HFF-Myc (cell line): ENCODE measurements at regions not wholly inside any gene's neighbourhood (a gene's known extent, or its start where the extent isn't known, plus 50 kb on each side); places are given as distances from the start of the nearest gene placed in this dataset.
A peak's percentile ranks its signal among the peaks of the same experiment; 100 is the strongest.
"Not testable (repeated sequence)": the region's sequence is repeated elsewhere in the genome, so short reads cannot be mapped to it uniquely, and the experiment has no call there.

ENCODE experiments used
- DNase-seq: peaks from one replicate; pipeline ENCODE4 v3.0.0-alpha.2; 2011; ENCODE audit warnings: low read depth; ENCODE audit errors: extremely low read depth
- H3K4me3 ChIP-seq: replicated peaks from 2 replicates; pipeline ENCODE4 v1.5.1; 2011; ENCODE audit warnings: low read depth, mild to moderate bottlenecking, control low read depth, low read length
- TF ChIP-seq, protein P1 (sequence below): IDR thresholded peaks from 2 replicates; pipeline ENCODE4 v1.5.1; 2012; ENCODE audit warnings: mild to moderate bottlenecking, low read depth, low read length, control low read depth; ENCODE audit errors: missing control alignments

- TF ChIP-seq, protein P1, sequence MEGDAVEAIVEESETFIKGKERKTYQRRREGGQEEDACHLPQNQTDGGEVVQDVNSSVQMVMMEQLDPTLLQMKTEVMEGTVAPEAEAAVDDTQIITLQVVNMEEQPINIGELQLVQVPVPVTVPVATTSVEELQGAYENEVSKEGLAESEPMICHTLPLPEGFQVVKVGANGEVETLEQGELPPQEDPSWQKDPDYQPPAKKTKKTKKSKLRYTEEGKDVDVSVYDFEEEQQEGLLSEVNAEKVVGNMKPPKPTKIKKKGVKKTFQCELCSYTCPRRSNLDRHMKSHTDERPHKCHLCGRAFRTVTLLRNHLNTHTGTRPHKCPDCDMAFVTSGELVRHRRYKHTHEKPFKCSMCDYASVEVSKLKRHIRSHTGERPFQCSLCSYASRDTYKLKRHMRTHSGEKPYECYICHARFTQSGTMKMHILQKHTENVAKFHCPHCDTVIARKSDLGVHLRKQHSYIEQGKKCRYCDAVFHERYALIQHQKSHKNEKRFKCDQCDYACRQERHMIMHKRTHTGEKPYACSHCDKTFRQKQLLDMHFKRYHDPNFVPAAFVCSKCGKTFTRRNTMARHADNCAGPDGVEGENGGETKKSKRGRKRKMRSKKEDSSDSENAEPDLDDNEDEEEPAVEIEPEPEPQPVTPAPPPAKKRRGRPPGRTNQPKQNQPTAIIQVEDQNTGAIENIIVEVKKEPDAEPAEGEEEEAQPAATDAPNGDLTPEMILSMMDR, result no peak
- DNase-seq, result no peak
- no peak overlapping the region for H3K4me3 ChIP-seq
These were observed 77.0 kb downstream of the CCDC71L start for GRCh38 chr7:106583706-106584690.

- no peak overlapping the region for H3K4me3 ChIP-seq
- TF ChIP-seq, protein P1, result no peak
- peak; percentile 50 for DNase-seq
These were observed 77.9 kb downstream of the CCDC71L start for GRCh38 chr7:106583100-106583499.

DNA sequence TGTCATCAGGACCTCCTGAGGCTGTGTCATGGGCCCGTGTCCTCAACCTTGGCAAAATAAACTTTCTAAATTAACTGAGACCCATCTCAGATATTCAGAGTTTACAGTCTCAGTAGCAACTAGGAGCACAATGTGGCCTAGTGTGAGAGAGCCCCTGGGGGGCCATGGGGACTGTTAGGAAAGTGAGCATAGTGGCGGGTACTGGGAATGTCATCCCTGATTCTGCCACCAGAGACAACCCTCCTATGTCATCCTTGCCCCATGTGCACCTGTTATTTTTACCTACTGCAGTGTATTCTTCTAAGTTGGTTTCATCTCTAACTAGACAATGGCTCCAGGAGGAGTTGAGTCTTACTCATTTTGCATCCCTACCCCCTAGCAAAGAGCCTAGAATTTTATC, 78.6 kb downstream of the CCDC71L start:
- no peak for DNase-seq
- H3K4me3 ChIP-seq, result no peak overlapping the region
- TF ChIP-seq, protein P1, result no peak

- H3K4me3 ChIP-seq, DNase-seq: not testable (repeated sequence)
These were observed 81.9 kb downstream of the CCDC71L start for GRCh38 chr7:106579086-106579485.

DNA sequence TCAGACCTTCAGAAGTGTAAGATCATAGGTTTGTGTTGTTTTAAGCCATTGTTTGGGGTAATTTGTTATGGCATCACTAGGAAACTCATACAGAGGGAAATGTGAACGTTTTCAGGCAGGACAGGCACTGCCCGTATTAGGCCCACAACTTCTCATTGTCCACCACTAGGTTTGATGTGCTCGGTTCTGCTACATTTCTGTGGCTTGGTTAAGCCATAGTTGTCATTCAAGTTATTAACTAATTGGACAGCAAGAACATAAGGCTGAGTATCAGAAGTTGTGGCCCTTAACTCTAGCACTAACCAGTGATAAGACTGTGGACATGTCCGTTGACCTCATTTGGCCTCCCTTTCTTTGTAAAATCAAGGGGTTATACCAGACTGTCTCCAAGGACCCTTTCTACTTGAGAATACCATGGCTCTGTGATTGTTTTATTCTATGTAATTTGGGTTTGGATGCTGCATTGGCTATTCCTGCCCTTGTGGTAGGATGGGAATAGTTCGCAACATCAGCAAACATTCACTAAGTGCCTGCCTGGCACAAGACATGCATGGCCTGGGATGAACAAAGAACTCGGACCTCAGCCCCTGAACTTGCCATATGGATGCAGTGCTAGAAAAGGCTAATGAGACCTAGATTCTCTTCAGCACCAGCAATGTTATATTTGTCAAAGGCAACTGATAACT, 85.7 kb downstream of the CCDC71L start:
- H3K4me3 ChIP-seq, result no peak overlapping the region
- TF ChIP-seq, protein P1, result no peak
- no peak for DNase-seq

DNA sequence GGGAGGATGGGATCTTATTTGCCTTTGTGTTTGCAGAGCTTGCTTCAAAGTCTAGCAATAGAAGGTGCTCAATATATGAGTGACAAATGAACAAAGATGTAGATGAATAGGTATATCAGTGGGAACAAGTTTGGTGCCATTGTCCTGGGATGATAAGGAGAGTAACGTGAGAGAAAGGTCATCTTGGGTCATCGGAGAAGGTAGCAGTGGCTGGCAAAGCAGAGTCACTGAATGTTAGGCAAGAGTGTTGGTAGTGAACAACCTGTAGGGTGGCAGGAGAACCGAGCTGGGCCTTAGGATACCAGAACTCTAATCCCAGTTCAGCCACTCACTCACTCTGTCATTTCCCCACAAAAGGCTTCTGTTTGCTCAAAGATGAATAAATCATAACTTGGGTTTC, 87.2 kb downstream of the CCDC71L start:
- TF ChIP-seq, protein P1, result no peak
- no peak for DNase-seq
- H3K4me3 ChIP-seq, result no peak overlapping the region

GRCh38 chr7:106573125-106573663, 87.8 kb downstream of the CCDC71L start:
- TF ChIP-seq, protein P1, result no peak
- no peak for DNase-seq
- no peak overlapping the region for H3K4me3 ChIP-seq
